ENCODE measurements at regions not wholly inside any gene's neighbourhood (a gene's known extent, or its start where the extent isn't known, plus 50 kb on each side); places are given as distances from the start of the nearest gene placed in this dataset.

- Histone ChIP-seq H3K27me3 (no peaks in the 10 kb centered on the region), H3K4me1 (peaks cover 7 to 57% of the 10 kb centered on the region in 2 donors), H3K36me3 (no peaks in the 10 kb centered on the region), H3K4me3 (no peak overlapping the region), H3K27ac (peak overlapping the region; percentile 37 to 83 (median 70)), H3K9me3 (no peaks in the 10 kb centered on the region)
- peak in 1 of 2 donors; percentile 28 for ATAC-seq
- in situ Hi-C loops (cut with MboI; ENCODE audit: low sequenced_read_pairs in 4 of 4) (no loop called here), intact Hi-C loops (cut with DNase I; ENCODE audit: low total_unique reads) (no loop called here)
- TF ChIP-seq POLR2A (IDR thresholded peaks at IDR 0.05) (no peak), CTCF (IDR thresholded peaks at IDR 0.05 in 4 of 5, conservative IDR thresholded peaks at IDR 0.05 in 1 of 5) (no peak)
- no peak for DNase-seq
Measured at GRCh38 chr19:28521614-28522544, 691.1 kb downstream of the UQCRFS1 start.

GRCh38 chr19:28520998-28521568 lies 691.9 kb downstream of the UQCRFS1 start:
- Histone ChIP-seq H3K27ac (peak overlapping the region; percentile 66 to 86 (median 79)), H3K9me3 (no peaks in the 10 kb centered on the region), H3K4me1 (peaks cover 7 to 65% of the 10 kb centered on the region in 2 donors), H3K27me3 (no peaks in the 10 kb centered on the region), H3K4me3 (no peak overlapping the region), H3K36me3 (no peaks in the 10 kb centered on the region)
- intact Hi-C loops (cut with DNase I; ENCODE audit: low total_unique reads): no loop called here
- in situ Hi-C loops (cut with MboI; ENCODE audit: low sequenced_read_pairs in 4 of 4): no loop called here
- DNase-seq (no peak), ATAC-seq (no peak)
- no peak for TF ChIP-seq POLR2A (IDR thresholded peaks at IDR 0.05)
- TF ChIP-seq CTCF (IDR thresholded peaks at IDR 0.05 in 4 of 5, conservative IDR thresholded peaks at IDR 0.05 in 1 of 5): no peak

GRCh38 chr19:28519952-28520861 lies 692.7 kb downstream of the UQCRFS1 start:
- in situ Hi-C loops (cut with MboI; ENCODE audit: low sequenced_read_pairs in 4 of 4): no loop called here
- intact Hi-C loops (cut with DNase I; ENCODE audit: low total_unique reads): no loop called here
- no peaks in the 10 kb centered on the region for H3K36me3 ChIP-seq
- ATAC-seq: peak; percentile 77 to 79
- peak; percentile 71 to 86 for DNase-seq
- H3K9me3 ChIP-seq: no peaks in the 10 kb centered on the region
- peaks cover 7 to 71% of the 10 kb centered on the region in 2 donors for H3K4me1 ChIP-seq
- TF ChIP-seq POLR2A (IDR thresholded peaks at IDR 0.05): no peak
- TF ChIP-seq CTCF (IDR thresholded peaks at IDR 0.05 in 4 of 5, conservative IDR thresholded peaks at IDR 0.05 in 1 of 5): no peak
- no peaks in the 10 kb centered on the region for H3K27me3 ChIP-seq
- H3K4me3 ChIP-seq: no peak overlapping the region
- H3K27ac ChIP-seq: peak overlapping the region; percentile 66 to 86 (median 79)

- Histone ChIP-seq H3K27me3 (no peaks in the 10 kb centered on the region), H3K4me1 (peaks cover 7 to 76% of the 10 kb centered on the region in 2 donors), H3K27ac (peak overlapping the region; percentile 66 to 86 (median 79)), H3K9me3 (no peaks in the 10 kb centered on the region), H3K4me3 (no peak overlapping the region), H3K36me3 (no peaks in the 10 kb centered on the region)
- in situ Hi-C loops (cut with MboI; ENCODE audit: low sequenced_read_pairs in 4 of 4) (no loop called here), intact Hi-C loops (cut with DNase I; ENCODE audit: low total_unique reads) (no loop called here)
- no peak for DNase-seq
- TF ChIP-seq CTCF (IDR thresholded peaks at IDR 0.05 in 4 of 5, conservative IDR thresholded peaks at IDR 0.05 in 1 of 5): no peak
- no peak for TF ChIP-seq POLR2A (IDR thresholded peaks at IDR 0.05)
- ATAC-seq: no peak
Measured at GRCh38 chr19:28519218-28519779, 693.7 kb downstream of the UQCRFS1 start.

Data from gastrocnemius medialis (tissue), 4 donors.